Stimulated activated naive B cell treated with anti-CD40 and anti-IgM and Interleukin-4, amounts not matched to agents 10 μg/mL and 1 μg/mL and 100 μg/mL, for 72 hours (primary cell): ENCODE measurements at regions not wholly inside any gene's neighbourhood (a gene's known extent, or its start where the extent isn't known, plus 50 kb on each side); places are given as distances from the start of the nearest gene placed in this dataset.
"Not testable (repeated sequence)": the region's sequence is repeated elsewhere in the genome, so short reads cannot be mapped to it uniquely, and the experiment has no call there.

Source experiments
- ATAC-seq, 2 donors: fragments of 150-1000 bp; cut with Tn5 transposase; replicated peaks; 2 replicates each; pipeline ENCODE4 v1.10.0; 2021; ENCODE audit warnings: moderate library complexity in 1 of 2
- DNase-seq: peaks from one replicate; pipeline ENCODE4 v3.0.0; 2021
- H3K27ac Mint-ChIP-seq: one replicate; pipeline ENCODE4 v1.8.0; 2022; ENCODE audit warnings: mild to moderate bottlenecking, mixed read lengths
- H3K27me3 Mint-ChIP-seq, 2 donors: one replicate each; pipeline ENCODE4 v1.8.0; 2022; ENCODE audit warnings: mixed read lengths in 2 of 2
- H3K36me3 Mint-ChIP-seq, 2 donors: one replicate each; pipeline ENCODE4 v1.8.0; 2022; ENCODE audit warnings: mixed read lengths in 2 of 2, mild to moderate bottlenecking in 1 of 2
- H3K4me1 Mint-ChIP-seq, 2 donors: one replicate each; pipeline ENCODE4 v1.8.0; 2022; ENCODE audit warnings: mixed read lengths in 2 of 2, mild to moderate bottlenecking in 1 of 2
- H3K4me3 Mint-ChIP-seq, 2 donors: one replicate each; pipeline ENCODE4 v1.8.0; 2022; ENCODE audit warnings: mild to moderate bottlenecking in 2 of 2, mixed read lengths in 2 of 2, moderate library complexity in 1 of 2
- H3K9me3 Mint-ChIP-seq, 2 donors: one replicate each; pipeline ENCODE4 v1.8.0; 2022; ENCODE audit warnings: mixed read lengths in 2 of 2, mild to moderate bottlenecking in 1 of 2

- Mint-ChIP-seq H3K27ac (no peak overlapping the region), H3K4me1 (peaks cover 8 to 16% of the 10 kb centered on the region in 2 donors)
Measured at GRCh38 chr6:137638926-137639706, 144.9 kb upstream of the OLIG3 start.

GRCh38 chr6:137640086-137640485, 145.9 kb upstream of the OLIG3 start:
- H3K9me3 Mint-ChIP-seq: no peaks in the 10 kb centered on the region
- H3K27ac Mint-ChIP-seq: no peak overlapping the region
- no peak overlapping the region for H3K4me3 Mint-ChIP-seq
- peaks cover 8 to 16% of the 10 kb centered on the region in 2 donors for H3K4me1 Mint-ChIP-seq
- ATAC-seq (no peak), DNase-seq (no peak)
- H3K36me3 Mint-ChIP-seq: no peaks in the 10 kb centered on the region
- peaks cover 0 to 6% of the 10 kb centered on the region in 2 donors for H3K27me3 Mint-ChIP-seq

More at GRCh38 chr6:137638926-137639706, 144.9 kb upstream of the OLIG3 start:
- Mint-ChIP-seq H3K27me3 (peaks cover 0 to under 1% of the 10 kb centered on the region in 2 donors), H3K36me3 (no peaks in the 10 kb centered on the region), H3K4me3 (no peak overlapping the region), H3K9me3 (no peaks in the 10 kb centered on the region)
- ATAC-seq (peak; percentile 52 to 64), DNase-seq (no peak)

DNA sequence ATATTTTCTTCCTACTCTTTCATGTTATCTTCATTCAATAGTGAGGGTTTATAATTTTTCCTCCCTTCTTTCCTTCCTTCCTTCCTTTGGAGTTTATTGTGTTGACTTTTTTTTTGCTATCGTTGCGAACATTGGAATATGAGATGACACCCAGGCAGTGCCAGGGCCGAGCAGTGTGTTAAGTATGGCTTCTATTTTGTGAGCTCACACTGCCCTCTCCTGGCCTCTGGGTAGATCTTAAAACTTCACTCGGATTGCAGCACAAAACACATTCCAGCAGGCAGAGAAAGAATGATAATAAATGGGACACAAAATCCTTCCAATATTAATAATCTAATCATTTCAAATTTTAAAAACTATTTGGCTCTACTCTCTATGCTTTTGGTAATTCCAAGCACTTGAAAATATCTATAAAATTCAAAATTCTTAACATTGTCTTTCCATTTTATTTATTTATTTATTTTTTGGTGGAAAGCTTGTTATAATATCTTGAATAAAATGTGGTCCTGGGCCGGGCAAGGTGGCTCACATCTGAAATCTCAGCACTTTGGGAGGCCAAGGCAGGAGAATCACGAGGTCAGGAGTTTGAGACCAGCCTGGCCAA, 147.4 kb upstream of the OLIG3 start:
- peak; percentile 14 for DNase-seq
- H3K4me1 Mint-ChIP-seq: peaks cover 8 to 16% of the 10 kb centered on the region in 2 donors
- H3K9me3 Mint-ChIP-seq: no peaks in the 10 kb centered on the region
- H3K27ac Mint-ChIP-seq: no peak overlapping the region
- no peaks in the 10 kb centered on the region for H3K36me3 Mint-ChIP-seq
- H3K27me3 Mint-ChIP-seq: peaks cover 0 to 19% of the 10 kb centered on the region in 2 donors
- H3K4me3 Mint-ChIP-seq: no peak overlapping the region
- peak; percentile 84 to 90 for ATAC-seq

DNA sequence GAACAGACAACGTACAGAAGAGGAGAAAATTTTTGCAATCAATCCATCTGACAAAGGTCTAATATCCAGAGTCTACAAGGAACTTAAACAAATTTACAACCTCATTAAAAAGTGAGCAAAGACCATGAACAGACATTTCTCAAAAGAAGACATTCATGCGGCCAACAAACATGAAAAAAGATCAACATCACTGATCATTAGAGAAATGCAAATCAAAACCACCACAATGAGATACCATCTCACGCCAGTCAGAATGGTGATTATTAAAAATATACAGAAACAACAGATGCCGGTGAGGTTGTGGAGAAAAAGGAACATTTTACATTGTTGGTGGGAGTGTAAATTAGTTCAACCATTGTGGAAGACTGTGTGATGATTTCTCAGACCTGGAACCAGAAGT, 149.0 kb upstream of the OLIG3 start:
- ATAC-seq, H3K9me3 Mint-ChIP-seq, H3K36me3 Mint-ChIP-seq, H3K27ac Mint-ChIP-seq, H3K4me3 Mint-ChIP-seq, DNase-seq: not testable (repeated sequence)
- H3K4me1 Mint-ChIP-seq: peaks cover 8 to 12% of the 10 kb centered on the region in 2 donors
- peaks cover 11 to 30% of the 10 kb centered on the region in 2 donors for H3K27me3 Mint-ChIP-seq

DNA sequence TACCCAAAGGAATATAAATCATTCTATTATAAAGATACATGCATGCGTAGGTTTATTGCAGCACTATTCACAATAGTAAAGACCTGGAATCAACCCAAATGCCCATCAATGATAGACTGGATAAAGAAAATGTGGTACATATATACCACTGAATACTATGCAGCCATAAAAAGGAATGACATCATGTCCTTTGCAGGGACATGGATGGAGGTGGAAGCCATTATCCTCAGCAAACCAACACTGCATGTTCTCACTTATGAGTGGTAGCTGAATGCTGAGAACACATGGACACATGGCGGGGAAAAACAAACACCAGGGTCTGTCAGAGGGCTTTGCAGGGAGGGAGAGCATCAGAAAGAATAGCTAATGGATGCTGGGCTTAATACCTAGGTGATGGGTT, 149.4 kb upstream of the OLIG3 start:
- not testable (repeated sequence) for DNase-seq, H3K9me3 Mint-ChIP-seq, H3K27ac Mint-ChIP-seq, ATAC-seq, H3K36me3 Mint-ChIP-seq, H3K4me3 Mint-ChIP-seq, H3K4me1 Mint-ChIP-seq
- H3K27me3 Mint-ChIP-seq: peaks cover 15 to 35% of the 10 kb centered on the region in 2 donors

DNA sequence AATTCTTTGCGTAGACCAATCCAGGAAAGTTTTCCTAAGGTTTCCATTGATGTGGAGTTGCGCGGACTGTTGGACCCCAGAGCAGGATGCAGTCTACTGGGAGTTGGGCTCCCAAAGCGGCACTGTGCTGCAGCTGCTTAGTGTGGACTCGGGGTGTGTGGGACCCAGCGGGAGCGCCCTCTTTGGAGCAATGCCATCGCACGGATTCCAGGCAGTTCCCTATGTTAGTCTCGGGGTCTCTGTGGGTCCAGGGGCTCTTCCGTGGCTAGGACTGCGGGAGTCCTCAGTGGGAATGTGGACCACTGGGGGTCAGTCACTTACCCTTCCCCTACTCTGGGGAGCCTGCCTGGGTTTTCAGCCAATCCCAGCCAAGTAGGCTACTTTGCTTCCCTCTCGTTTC, 151.7 kb upstream of the OLIG3 start:
- Mint-ChIP-seq H3K27me3 (peaks cover 19 to 42% of the 10 kb centered on the region in 2 donors), H3K27ac (no peak overlapping the region), H3K4me3 (no peak overlapping the region), H3K36me3 (no peaks in the 10 kb centered on the region), H3K4me1 (no peaks in the 10 kb centered on the region), H3K9me3 (peaks cover 0 to 2% of the 10 kb centered on the region in 2 donors)
- ATAC-seq: no peak
- no peak for DNase-seq

DNA sequence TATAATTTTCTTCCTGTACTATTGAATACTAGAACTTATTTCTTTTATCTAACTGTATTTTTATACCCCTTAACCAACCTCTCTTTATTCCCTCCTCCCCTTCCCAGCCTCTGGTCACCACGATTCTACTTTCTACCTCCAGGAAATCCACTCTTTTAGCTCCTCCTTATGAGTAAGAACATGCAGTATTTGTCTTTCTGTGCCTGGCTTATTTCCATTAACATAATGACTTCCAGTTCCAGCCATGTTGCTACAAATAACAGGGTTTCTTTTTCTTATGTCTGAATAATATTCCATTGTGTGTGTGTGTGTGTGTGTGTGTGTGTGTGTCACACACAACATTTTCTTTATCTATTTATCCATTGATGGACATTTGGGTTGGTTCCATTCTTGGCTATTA, 152.3 kb upstream of the OLIG3 start:
- no peak for ATAC-seq
- Mint-ChIP-seq H3K27me3 (peaks cover 19 to 42% of the 10 kb centered on the region in 2 donors), H3K27ac (no peak overlapping the region), H3K4me3 (no peak overlapping the region), H3K9me3 (peaks cover 0 to 2% of the 10 kb centered on the region in 2 donors), H3K36me3 (no peaks in the 10 kb centered on the region), H3K4me1 (no peaks in the 10 kb centered on the region)
- DNase-seq: no peak

- no peak overlapping the region for H3K27ac Mint-ChIP-seq
- H3K9me3 Mint-ChIP-seq: peaks cover 0 to 7% of the 10 kb centered on the region in 2 donors
- no peaks in the 10 kb centered on the region for H3K36me3 Mint-ChIP-seq
- no peak overlapping the region for H3K4me3 Mint-ChIP-seq
- peaks cover 19 to 47% of the 10 kb centered on the region in 2 donors for H3K27me3 Mint-ChIP-seq
- no peak for DNase-seq
- no peaks in the 10 kb centered on the region for H3K4me1 Mint-ChIP-seq
- no peak for ATAC-seq
Measured at GRCh38 chr6:137647762-137648447, 153.7 kb upstream of the OLIG3 start.

DNA sequence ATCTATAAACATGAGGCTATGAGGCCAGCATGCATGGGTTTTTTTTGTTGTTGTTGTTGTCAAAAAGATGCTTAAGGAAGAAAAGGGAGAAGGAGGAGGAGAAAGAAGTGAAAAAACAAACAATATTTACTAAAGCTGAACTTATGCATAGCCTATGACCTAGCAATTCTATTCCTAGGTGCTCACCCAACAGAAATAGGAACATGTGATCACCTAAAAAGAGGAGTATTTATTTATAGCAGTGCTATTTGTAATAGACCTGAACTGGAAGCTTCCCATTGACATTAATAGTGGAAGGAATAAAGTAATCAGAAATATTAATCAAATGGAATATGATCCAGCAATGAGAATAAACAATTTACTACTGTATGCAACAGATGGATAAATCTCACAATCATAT, 156.5 kb upstream of the OLIG3 start:
- Mint-ChIP-seq H3K4me3 (no peak overlapping the region), H3K36me3 (peaks cover 1 to 3% of the 10 kb centered on the region in 2 donors), H3K27me3 (peaks cover 19 to 37% of the 10 kb centered on the region in 2 donors), H3K4me1 (no peaks in the 10 kb centered on the region), H3K9me3 (peaks cover 4 to 14% of the 10 kb centered on the region in 2 donors), H3K27ac (no peak overlapping the region)
- DNase-seq (no peak), ATAC-seq (no peak)

GRCh38 chr6:137651178-137651577, 157.0 kb upstream of the OLIG3 start:
- Mint-ChIP-seq H3K27ac (no peak overlapping the region), H3K4me3 (no peak overlapping the region), H3K27me3 (peaks cover 19 to 32% of the 10 kb centered on the region in 2 donors), H3K9me3 (peaks cover 4 to 17% of the 10 kb centered on the region in 2 donors), H3K4me1 (no peaks in the 10 kb centered on the region), H3K36me3 (peaks cover 1 to 3% of the 10 kb centered on the region in 2 donors)
- DNase-seq: no peak
- ATAC-seq: no peak

- no peaks in the 10 kb centered on the region for H3K4me1 Mint-ChIP-seq
- ATAC-seq (no peak), DNase-seq (no peak)
- no peak overlapping the region for H3K27ac Mint-ChIP-seq
- peaks cover 3 to 5% of the 10 kb centered on the region in 2 donors for H3K36me3 Mint-ChIP-seq
- H3K27me3 Mint-ChIP-seq: peaks cover 19 to 26% of the 10 kb centered on the region in 2 donors
- H3K9me3 Mint-ChIP-seq: peaks cover 4 to 20% of the 10 kb centered on the region in 2 donors
- H3K4me3 Mint-ChIP-seq: no peak overlapping the region
Measured at GRCh38 chr6:137651591-137652335, 157.6 kb upstream of the OLIG3 start.

- DNase-seq: no peak
- Mint-ChIP-seq H3K4me1 (no peaks in the 10 kb centered on the region), H3K36me3 (peaks cover 5 to 9% of the 10 kb centered on the region in 2 donors), H3K27me3 (peaks cover 16 to 23% of the 10 kb centered on the region in 2 donors), H3K27ac (no peak overlapping the region), H3K9me3 (peaks cover 10 to 20% of the 10 kb centered on the region in 2 donors), H3K4me3 (no peak overlapping the region)
- ATAC-seq: no peak
Measured at GRCh38 chr6:137652961-137653705, 158.9 kb upstream of the OLIG3 start.

- ATAC-seq (no peak), DNase-seq (no peak)
- no peak overlapping the region for H3K27ac Mint-ChIP-seq
- H3K27me3 Mint-ChIP-seq: peaks cover 16 to 18% of the 10 kb centered on the region in 2 donors
- H3K36me3 Mint-ChIP-seq: peaks cover 5 to 9% of the 10 kb centered on the region in 2 donors
- no peaks in the 10 kb centered on the region for H3K4me1 Mint-ChIP-seq
- H3K9me3 Mint-ChIP-seq: peaks cover 14 to 20% of the 10 kb centered on the region in 2 donors
- H3K4me3 Mint-ChIP-seq: no peak overlapping the region
Measured at GRCh38 chr6:137653706-137654059, 159.5 kb upstream of the OLIG3 start.
